SU-DHL-6 (cell line): ENCODE measurements at regions not wholly inside any gene's neighbourhood (a gene's known extent, or its start where the extent isn't known, plus 50 kb on each side); places are given as distances from the start of the nearest gene placed in this dataset.

Experiments
- EZH2phosphoT487 ChIP-seq: fragments of 200-600 bp; sonication (generic), shearing (Covaris generic); conservative IDR thresholded peaks from 2 replicates; pipeline ENCODE4 v1.6.1; 2018; ENCODE audit warnings: mild to moderate bottlenecking, antibody characterized with exemption, low read length, moderate library complexity, mixed read lengths
- TF ChIP-seq, protein P1 (sequence below): fragments of 200-600 bp; sonication (generic); IDR thresholded peaks from one replicate; pipeline ENCODE4 v1.5.1; 2017; ENCODE audit warnings: antibody characterized with exemption, mild to moderate bottlenecking, low read length, moderate library complexity; ENCODE audit not compliant: insufficient read depth, poor library complexity, severe bottlenecking

DNA sequence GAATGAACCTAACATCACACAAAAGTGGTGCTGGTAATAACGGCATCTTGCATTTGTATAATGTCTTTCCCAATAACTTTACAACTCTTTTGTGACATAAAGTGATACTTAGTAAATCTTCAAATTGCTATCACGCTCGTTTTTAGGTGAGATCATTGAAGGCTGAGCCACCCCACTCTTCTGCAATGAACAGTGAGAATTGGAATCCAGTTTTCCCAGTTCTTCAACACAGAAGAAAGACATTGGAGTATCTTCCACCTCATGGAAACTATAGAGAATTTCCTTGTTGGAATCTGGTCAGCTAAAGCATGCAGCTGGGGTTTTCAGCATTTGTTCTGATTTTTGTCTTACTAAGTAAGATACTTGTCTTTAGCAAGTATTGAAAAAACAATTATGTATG is 59.9 kb upstream of the NRIP1 start:
- TF ChIP-seq, protein P1, sequence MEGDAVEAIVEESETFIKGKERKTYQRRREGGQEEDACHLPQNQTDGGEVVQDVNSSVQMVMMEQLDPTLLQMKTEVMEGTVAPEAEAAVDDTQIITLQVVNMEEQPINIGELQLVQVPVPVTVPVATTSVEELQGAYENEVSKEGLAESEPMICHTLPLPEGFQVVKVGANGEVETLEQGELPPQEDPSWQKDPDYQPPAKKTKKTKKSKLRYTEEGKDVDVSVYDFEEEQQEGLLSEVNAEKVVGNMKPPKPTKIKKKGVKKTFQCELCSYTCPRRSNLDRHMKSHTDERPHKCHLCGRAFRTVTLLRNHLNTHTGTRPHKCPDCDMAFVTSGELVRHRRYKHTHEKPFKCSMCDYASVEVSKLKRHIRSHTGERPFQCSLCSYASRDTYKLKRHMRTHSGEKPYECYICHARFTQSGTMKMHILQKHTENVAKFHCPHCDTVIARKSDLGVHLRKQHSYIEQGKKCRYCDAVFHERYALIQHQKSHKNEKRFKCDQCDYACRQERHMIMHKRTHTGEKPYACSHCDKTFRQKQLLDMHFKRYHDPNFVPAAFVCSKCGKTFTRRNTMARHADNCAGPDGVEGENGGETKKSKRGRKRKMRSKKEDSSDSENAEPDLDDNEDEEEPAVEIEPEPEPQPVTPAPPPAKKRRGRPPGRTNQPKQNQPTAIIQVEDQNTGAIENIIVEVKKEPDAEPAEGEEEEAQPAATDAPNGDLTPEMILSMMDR: no peak
- TF ChIP-seq EZH2phosphoT487: no peak
